SK-N-MC (cell line): ENCODE measurements at regions not wholly inside any gene's neighbourhood (a gene's known extent, or its start where the extent isn't known, plus 50 kb on each side); places are given as distances from the start of the nearest gene placed in this dataset.

ENCODE experiments used
- EZH2 ChIP-seq: fragments of 200-600 bp; sonication (generic); IDR thresholded peaks from one replicate; pipeline ENCODE4 v1.6.1; 2017; ENCODE audit warnings: antibody characterized with exemption
- FOXP2 ChIP-seq: optimal IDR thresholded peaks from 2 replicates; pipeline ENCODE3; 2011; ENCODE audit warnings: mild to moderate bottlenecking, moderate library complexity; ENCODE audit not compliant: insufficient read depth; ENCODE audit errors: extremely low read length, control extremely low read depth
- POLR2AphosphoS5 ChIP-seq: IDR thresholded peaks from 2 replicates; pipeline ENCODE4 v1.6.1; 2012; ENCODE audit warnings: mild to moderate bottlenecking, low read depth, low read length, borderline replicate concordance

GRCh38 chr10:43864656-43865055, 216.0 kb upstream of the ZNF32 start:
- TF ChIP-seq EZH2 (no peak), POLR2AphosphoS5 (no peak), FOXP2 (no peak)
